HepG2 (cell line): ENCODE measurements at regions not wholly inside any gene's neighbourhood (a gene's known extent, or its start where the extent isn't known, plus 50 kb on each side); places are given as distances from the start of the nearest gene placed in this dataset.

ENCODE experiments used
- ATAC-seq: fragments of 200-7000 bp; cut with Tn5 transposase; 3 replicates; pipeline ENCODE4 v1.9.1; 2020; ENCODE audit warnings: mild to moderate bottlenecking, moderate library complexity
- BruUV-seq: library from RNA; stranded (reverse); fragments of 400-500 nt; replicated peaks from 2 replicates; lab custom pipeline; 2021; lab: Mats Ljungman, UMichigan
- CTCF ChIA-PET: fragments of 300-600 bp; formaldehyde crosslinking; extraction: SDS; loops from one replicate; lab custom pipeline; 2021; ENCODE audit warnings: low total read pairs, inconsistent platforms, low intra/inter-chr PET ratio; lab: Yijun Ruan, JAX
- POLR2A ChIA-PET: fragments of 350-600 bp; sonication (Branson Sonifier 250); formaldehyde crosslinking; loops from one replicate; lab custom pipeline; 2020; ENCODE audit warnings: antibody characterized with exemption, inconsistent platforms; lab: Yijun Ruan, JAX
- DNase-seq: peaks from one replicate; pipeline ENCODE4 v3.0.0-alpha.2; 2015; ENCODE audit warnings: low spot score
- FAIRE-seq: peaks from 3 replicates; lab custom pipeline; 2011; peaks lifted over from hg19 to GRCh38; lab: Jason Lieb, UNC
- H2AFZ ChIP-seq: one replicate; pipeline ENCODE4 v1.6.1; 2011; ENCODE audit warnings: low read length, inconsistent platforms
- H3K27ac ChIP-seq: fragments of 300-600 bp; 3 replicates; pipeline ENCODE4 v1.8.0; 2011; ENCODE audit warnings: mixed run types, mild to moderate bottlenecking, mixed read lengths, low read length, inconsistent platforms; ENCODE audit not compliant: insufficient read depth; ENCODE audit errors: extremely low read length
- H3K27me3 ChIP-seq, 2 experiments: fragments of 200-600 bp in 1 of 2; 2 replicates in 1 of 2; 3 replicates in 1 of 2; pipeline versions ENCODE4 v1.6.0 to v1.8.0; 2011; ENCODE audit warnings: low read length in 2 of 2, mild to moderate bottlenecking in 2 of 2, moderate library complexity in 2 of 2, inconsistent platforms in 1 of 2; ENCODE audit not compliant: insufficient read depth in 2 of 2, control insufficient read depth in 1 of 2
- H3K36me3 ChIP-seq, 2 experiments: fragments of 200-600 bp in 1 of 2; replicated peaks in 1 of 2; 2 replicates in 1 of 2; 3 replicates in 1 of 2; pipeline versions ENCODE4 v1.5.1 to v1.8.0; 2011; ENCODE audit warnings: low read length in 2 of 2, inconsistent platforms in 1 of 2; ENCODE audit not compliant: insufficient read depth in 2 of 2, control insufficient read depth in 1 of 2
- H3K4me1 ChIP-seq: 2 replicates; pipeline ENCODE4 v1.5.1; 2012; ENCODE audit warnings: low read length, inconsistent platforms; ENCODE audit not compliant: insufficient read depth
- H3K4me2 ChIP-seq: 2 replicates; pipeline ENCODE4 v1.6.0; 2011; ENCODE audit warnings: low read depth, low read length, inconsistent platforms
- H3K4me3 ChIP-seq, 3 experiments: fragments of 200-600 bp in 1 of 3; sonication (generic), shearing (Covaris generic) in 1 of 3; replicated peaks in 1 of 3; 2 replicates each; pipeline ENCODE4 v1.5.1; 2011 to 2016; ENCODE audit warnings: low read length in 3 of 3, inconsistent platforms in 2 of 3, low read depth in 2 of 3, mild to moderate bottlenecking in 2 of 3, control low read depth in 1 of 3, mixed read lengths in 1 of 3; ENCODE audit not compliant: insufficient read depth in 1 of 3
- H3K79me2 ChIP-seq: one replicate; pipeline ENCODE4 v1.6.1; 2011; ENCODE audit warnings: low read length, inconsistent platforms; ENCODE audit not compliant: insufficient read depth
- H3K9ac ChIP-seq: 2 replicates; pipeline ENCODE4 v1.6.0; 2011; ENCODE audit warnings: mild to moderate bottlenecking, low read depth, low read length, inconsistent platforms; ENCODE audit not compliant: insufficient read depth
- H3K9me3 ChIP-seq: 2 replicates; pipeline ENCODE4 v1.5.1; 2012; ENCODE audit warnings: mild to moderate bottlenecking, low read length
- H4K20me1 ChIP-seq: 2 replicates; pipeline ENCODE4 v1.6.0; 2011; ENCODE audit warnings: inconsistent platforms, mild to moderate bottlenecking, low read length, moderate library complexity; ENCODE audit not compliant: insufficient read depth
- AFF4 ChIP-seq: sonication (generic); formaldehyde crosslinking; IDR thresholded peaks from 2 replicates; pipeline ENCODE4 v1.4.0; 2020; ENCODE audit warnings: missing genetic modification reagents
- CCDC6 ChIP-seq: sonication (generic); formaldehyde crosslinking; IDR thresholded peaks from 2 replicates; pipeline ENCODE4 v1.8.1; 2022; ENCODE audit warnings: mild to moderate bottlenecking, missing genetic modification reagents, moderate library complexity
- GTF2F1 ChIP-seq: fragments of 150-350 bp; IDR thresholded peaks from 2 replicates; pipeline ENCODE4 v1.6.1; 2014; ENCODE audit warnings: low read length
- MIER3 ChIP-seq: IDR thresholded peaks from 2 replicates; pipeline ENCODE4 v1.6.1; 2016; ENCODE audit warnings: missing compliant biosample characterization, borderline replicate concordance
- NFRKB ChIP-seq: fragments of 450-650 bp; IDR thresholded peaks from 2 replicates; pipeline ENCODE4 v1.6.1; 2017
- SMAD1 ChIP-seq: sonication (generic); formaldehyde crosslinking; IDR thresholded peaks from 2 replicates; pipeline ENCODE4 v1.4.0; 2020; ENCODE audit warnings: missing genetic modification reagents, low read depth, mild to moderate bottlenecking, borderline replicate concordance
- STAG1 ChIP-seq: sonication (generic); formaldehyde crosslinking; IDR thresholded peaks from 2 replicates; pipeline ENCODE4 v1.4.0; 2020; ENCODE audit warnings: missing genetic modification reagents
- ZFY ChIP-seq: sonication (generic); formaldehyde crosslinking; IDR thresholded peaks from 2 replicates; pipeline ENCODE4 v1.4.0; 2020; ENCODE audit warnings: missing genetic modification reagents
- ZKSCAN8 ChIP-seq: IDR thresholded peaks from 2 replicates; pipeline ENCODE4 v1.6.1; 2016; ENCODE audit warnings: borderline replicate concordance, missing genetic modification reagents, missing compliant biosample characterization
- ZNF180 ChIP-seq: sonication (generic); formaldehyde crosslinking; IDR thresholded peaks from 2 replicates; pipeline ENCODE4 v1.4.0; 2020; ENCODE audit warnings: low read depth, missing genetic modification reagents, borderline replicate concordance
- ZNF580 ChIP-seq: IDR thresholded peaks from 2 replicates; pipeline ENCODE4 v1.6.1; 2016; ENCODE audit warnings: low read depth, borderline replicate concordance
- ZNF609 ChIP-seq: sonication (generic); formaldehyde crosslinking; IDR thresholded peaks from 2 replicates; pipeline ENCODE4 v1.4.0; 2020; ENCODE audit warnings: mild to moderate bottlenecking, missing genetic modification reagents, borderline replicate concordance
- ZNF749 ChIP-seq: sonication (generic); formaldehyde crosslinking; IDR thresholded peaks from 2 replicates; pipeline ENCODE4 v1.8.0; 2022; ENCODE audit warnings: mild to moderate bottlenecking, missing genetic modification reagents, moderate library complexity, borderline replicate concordance
- WGBS: methylation state at CpG from one replicate; pipeline ENCODE4 v1.1.6; 2017; ENCODE audit warnings: low lambda C conversion rate; 5-methylcytosine and 5-hydroxymethylcytosine counted together
- in situ Hi-C: cut with HindIII; loops from 2 replicates; pipeline ENCODE4 v1.10.0; 2017; ENCODE audit warnings: low pct_unique_long_range_greater_than_20kb; ENCODE audit not compliant: extremely low pct_ligation_motif_present
- intact Hi-C: fragments of 100-400 bp; cut with micrococcal nuclease; formaldehyde crosslinking; loops from one replicate; pipeline ENCODE4 v1.10.0; 2022; ENCODE audit not compliant: unreplicated experiment
- TF ChIP-seq, protein P1 (sequence below): IDR thresholded peaks from 2 replicates; pipeline ENCODE4 v1.6.1; 2016; ENCODE audit warnings: missing biosample characterization, missing genetic modification reagents, low read depth

DNA sequence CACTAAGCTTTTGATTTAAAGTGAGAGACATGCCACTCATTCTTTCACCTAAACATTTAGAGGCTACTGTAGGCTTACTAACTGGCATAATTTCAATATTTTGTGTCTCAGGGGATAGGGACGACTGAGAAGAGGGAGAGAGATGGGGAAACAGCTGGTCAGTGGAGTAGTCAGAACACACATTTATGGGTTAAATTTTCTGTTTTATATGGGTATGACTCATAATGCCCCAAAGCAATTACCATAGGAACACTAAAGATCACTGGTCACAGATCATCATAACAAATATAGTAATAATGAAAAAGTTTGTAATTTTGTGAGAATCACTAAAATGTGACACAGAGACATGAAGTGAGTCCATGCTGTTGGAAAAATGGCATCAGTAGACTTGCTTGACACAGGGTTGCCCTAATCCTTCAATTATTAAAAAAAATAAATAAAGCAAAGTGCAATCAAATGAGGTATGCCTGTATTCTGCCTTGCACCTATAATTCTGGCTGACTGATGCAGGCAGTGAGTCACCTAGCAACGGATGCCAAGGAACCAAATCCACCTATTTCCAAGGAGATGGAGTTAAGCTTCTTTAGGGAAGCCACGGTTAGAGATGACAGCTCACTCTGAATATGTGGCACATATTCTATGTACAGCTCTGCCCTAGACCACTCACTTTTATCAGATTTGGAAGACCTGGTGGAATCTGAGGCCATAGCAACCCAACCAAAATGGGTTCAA lies 166.1 kb downstream of the MARCHF11 start:
- in situ Hi-C loops: no loop called here
- TF ChIP-seq AFF4 (CRISPR knock-in tag) (no peak), ZNF180 (CRISPR knock-in tag) (no peak), ZKSCAN8 (no peak), STAG1 (no peak), SMAD1 (CRISPR knock-in tag) (no peak), ZFY (no peak), ZNF580 (CRISPR knock-in tag) (no peak), MIER3 (CRISPR knock-in tag) (no peak), CCDC6 (no peak), NFRKB (no peak), ZNF749 (CRISPR knock-in tag) (no peak), ZNF609 (CRISPR knock-in tag) (no peak), GTF2F1 (no peak)
- TF ChIP-seq, protein P1, sequence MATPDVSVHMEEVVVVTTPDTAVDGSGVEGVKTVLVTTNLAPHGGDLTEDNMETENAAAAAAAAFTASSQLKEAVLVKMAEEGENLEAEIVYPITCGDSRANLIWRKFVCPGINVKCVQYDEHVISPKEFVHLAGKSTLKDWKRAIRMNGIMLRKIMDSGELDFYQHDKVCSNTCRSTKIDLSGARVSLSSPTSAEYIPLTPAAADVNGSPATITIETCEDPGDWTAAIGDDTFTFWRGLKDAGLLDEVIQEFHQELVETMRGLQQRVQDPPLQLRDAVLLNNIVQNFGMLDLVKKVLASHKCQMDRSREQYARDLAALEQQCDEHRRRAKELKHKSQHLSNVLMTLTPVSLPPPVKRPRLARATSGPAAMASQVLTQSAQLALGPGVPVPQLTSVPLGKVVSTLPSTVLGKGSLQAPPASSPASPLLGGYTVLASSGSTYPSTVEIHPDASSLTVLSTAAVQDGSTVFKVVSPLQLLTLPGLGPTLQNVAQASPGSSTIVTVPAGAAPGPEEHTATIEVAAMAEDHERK (CRISPR knock-in tag): no peak

More for the DNA sequence above, 166.1 kb downstream of the MARCHF11 start:
- peaks cover 94% of the 10 kb centered on the region for H3K9me3 ChIP-seq
- H3K4me2 ChIP-seq: no peak overlapping the region
- H3K79me2 ChIP-seq: no peaks in the 10 kb centered on the region
- no peak overlapping the region for H3K9ac ChIP-seq
- H4K20me1 ChIP-seq: no peaks in the 10 kb centered on the region
- DNase-seq: no peak
- CTCF ChIA-PET: no interaction called here
- H3K27me3 ChIP-seq: no peaks in the 10 kb centered on the region
- intact Hi-C loops: no loop called here
- H3K27ac ChIP-seq: no peak overlapping the region
- H3K4me3 ChIP-seq: no peak overlapping the region
- WGBS: 0% methylated on average over 2 of the region's 3 CpGs
- POLR2A ChIA-PET: no interaction called here
- FAIRE-seq: no peak
- no peak overlapping the region for H2AFZ ChIP-seq
- no peaks in the 10 kb centered on the region for H3K36me3 ChIP-seq
- BruUV-seq: no TSS peak
- no peak for ATAC-seq
- no peaks in the 10 kb centered on the region for H3K4me1 ChIP-seq
